Body of pancreas (tissue), 4 donors: ENCODE measurements at regions not wholly inside any gene's neighbourhood (a gene's known extent, or its start where the extent isn't known, plus 50 kb on each side); places are given as distances from the start of the nearest gene placed in this dataset.

Source experiments
- POLR2A ChIP-seq, 3 donors: fragments of 450-650 bp; IDR thresholded peaks; one replicate each; pipeline ENCODE4 v1.6.1; 2016; ENCODE audit warnings: antibody characterized with exemption in 3 of 3, mild to moderate bottlenecking in 2 of 3
- TF ChIP-seq, protein P1 (sequence below), 7 experiments: fragments of 450-650 bp in 4 of 7; fragments of 200-600 bp in 3 of 7; sonication (generic) in 3 of 7; IDR thresholded peaks; one replicate each; pipeline ENCODE4 v1.5.1; 2016 to 2019; ENCODE audit warnings: antibody characterized with exemption in 7 of 7

DNA sequence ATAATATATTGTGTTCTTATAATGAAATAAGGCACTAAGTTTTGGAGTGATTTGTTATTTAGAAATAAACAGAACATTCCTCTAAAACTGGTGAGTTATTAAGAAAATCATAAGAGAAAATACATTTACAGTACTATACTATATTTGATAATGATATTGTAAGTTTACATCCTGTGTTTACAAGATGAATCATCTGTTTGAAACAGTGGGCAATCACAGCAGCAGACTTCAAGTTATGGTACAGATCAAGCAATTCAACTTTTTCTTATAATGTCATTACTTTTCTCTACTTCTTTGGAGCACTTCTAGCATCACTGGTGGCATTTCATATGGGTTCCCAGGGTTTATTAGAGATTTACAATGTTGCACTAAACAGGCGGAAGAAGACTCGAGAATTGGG lies 86.5 kb upstream of the BRINP3 start:
- TF ChIP-seq POLR2A (IDR thresholded peaks at IDR 0.05), result no peak
- TF ChIP-seq, protein P1, sequence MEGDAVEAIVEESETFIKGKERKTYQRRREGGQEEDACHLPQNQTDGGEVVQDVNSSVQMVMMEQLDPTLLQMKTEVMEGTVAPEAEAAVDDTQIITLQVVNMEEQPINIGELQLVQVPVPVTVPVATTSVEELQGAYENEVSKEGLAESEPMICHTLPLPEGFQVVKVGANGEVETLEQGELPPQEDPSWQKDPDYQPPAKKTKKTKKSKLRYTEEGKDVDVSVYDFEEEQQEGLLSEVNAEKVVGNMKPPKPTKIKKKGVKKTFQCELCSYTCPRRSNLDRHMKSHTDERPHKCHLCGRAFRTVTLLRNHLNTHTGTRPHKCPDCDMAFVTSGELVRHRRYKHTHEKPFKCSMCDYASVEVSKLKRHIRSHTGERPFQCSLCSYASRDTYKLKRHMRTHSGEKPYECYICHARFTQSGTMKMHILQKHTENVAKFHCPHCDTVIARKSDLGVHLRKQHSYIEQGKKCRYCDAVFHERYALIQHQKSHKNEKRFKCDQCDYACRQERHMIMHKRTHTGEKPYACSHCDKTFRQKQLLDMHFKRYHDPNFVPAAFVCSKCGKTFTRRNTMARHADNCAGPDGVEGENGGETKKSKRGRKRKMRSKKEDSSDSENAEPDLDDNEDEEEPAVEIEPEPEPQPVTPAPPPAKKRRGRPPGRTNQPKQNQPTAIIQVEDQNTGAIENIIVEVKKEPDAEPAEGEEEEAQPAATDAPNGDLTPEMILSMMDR (IDR thresholded peaks at IDR 0.05), result no peak
